SK-N-SH (cell line): ENCODE measurements at regions not wholly inside any gene's neighbourhood (a gene's known extent, or its start where the extent isn't known, plus 50 kb on each side); places are given as distances from the start of the nearest gene placed in this dataset.

Experiments
- CTCF ChIP-seq: fragments of 200-600 bp; sonication (generic); IDR thresholded peaks from 2 replicates; pipeline ENCODE4 v1.6.1; 2017; ENCODE audit warnings: antibody characterized with exemption, mild to moderate bottlenecking, moderate library complexity
- ELF1 ChIP-seq: IDR thresholded peaks from 2 replicates; pipeline ENCODE4 v1.4.0; 2012
- EP300 ChIP-seq, 2 experiments: IDR thresholded peaks; 2 replicates each; pipeline versions ENCODE4 v1.4.0 to v1.6.1; 2012; ENCODE audit warnings: borderline replicate concordance in 1 of 2, low read depth in 1 of 2, low read length in 1 of 2
- EZH2phosphoT487 ChIP-seq: fragments of 200-600 bp; sonication (generic); IDR thresholded peaks from 2 replicates; pipeline ENCODE4 v1.6.1; 2017; ENCODE audit warnings: low read depth, mixed run types, mild to moderate bottlenecking, antibody characterized with exemption, moderate library complexity, borderline replicate concordance
- GABPA ChIP-seq: IDR thresholded peaks from 2 replicates; pipeline ENCODE4 v1.4.0; 2012; ENCODE audit warnings: low read depth, mild to moderate bottlenecking
- JUND ChIP-seq: IDR thresholded peaks from 2 replicates; pipeline ENCODE4 v1.4.0; 2012
- MAX ChIP-seq: IDR thresholded peaks from 2 replicates; pipeline ENCODE4 v1.4.0; 2012; ENCODE audit warnings: low read depth
- POLR2AphosphoS5 ChIP-seq: IDR thresholded peaks from 2 replicates; pipeline ENCODE4 v1.6.1; 2012; ENCODE audit warnings: low read depth, low read length
- TEAD4 ChIP-seq: IDR thresholded peaks from 2 replicates; pipeline ENCODE4 v1.4.0; 2012; ENCODE audit warnings: mild to moderate bottlenecking, borderline replicate concordance; ENCODE audit not compliant: insufficient read depth
- YY1 ChIP-seq: IDR thresholded peaks from 2 replicates; pipeline ENCODE4 v1.4.0; 2012; ENCODE audit warnings: low read depth, mild to moderate bottlenecking
- ZBTB33 ChIP-seq: IDR thresholded peaks from 2 replicates; pipeline ENCODE4 v1.4.0; 2012; ENCODE audit warnings: low read depth, borderline replicate concordance

GRCh38 chr21:16837321-16837720, 675.5 kb upstream of the CXADR start:
- TF ChIP-seq CTCF (no peak), POLR2AphosphoS5 (no peak), YY1 (no peak), TEAD4 (no peak), MAX (no peak), ELF1 (no peak), EZH2phosphoT487 (no peak), JUND (no peak), GABPA (no peak), EP300 (IDR thresholded peaks at IDR 0.05; ENCODE audit: borderline replicate concordance in 1 of 2, low read depth in 1 of 2, low read length in 1 of 2) (no peak), ZBTB33 (no peak)
